GM12892 (cell line): ENCODE measurements at regions not wholly inside any gene's neighbourhood (a gene's known extent, or its start where the extent isn't known, plus 50 kb on each side); places are given as distances from the start of the nearest gene placed in this dataset.

Experiments used
- POLR2A ChIP-seq: IDR thresholded peaks from 2 replicates; pipeline ENCODE4 v1.6.1; 2011; ENCODE audit warnings: low read depth, low read length, control low read depth
- POLR2AphosphoS5 ChIP-seq: IDR thresholded peaks from 2 replicates; pipeline ENCODE4 v1.6.1; 2011; ENCODE audit warnings: low read depth, low read length, control low read depth
- TAF1 ChIP-seq: IDR thresholded peaks from 2 replicates; pipeline ENCODE4 v1.6.1; 2011; ENCODE audit warnings: low read depth, mild to moderate bottlenecking, control low read depth, low read length, borderline replicate concordance

DNA sequence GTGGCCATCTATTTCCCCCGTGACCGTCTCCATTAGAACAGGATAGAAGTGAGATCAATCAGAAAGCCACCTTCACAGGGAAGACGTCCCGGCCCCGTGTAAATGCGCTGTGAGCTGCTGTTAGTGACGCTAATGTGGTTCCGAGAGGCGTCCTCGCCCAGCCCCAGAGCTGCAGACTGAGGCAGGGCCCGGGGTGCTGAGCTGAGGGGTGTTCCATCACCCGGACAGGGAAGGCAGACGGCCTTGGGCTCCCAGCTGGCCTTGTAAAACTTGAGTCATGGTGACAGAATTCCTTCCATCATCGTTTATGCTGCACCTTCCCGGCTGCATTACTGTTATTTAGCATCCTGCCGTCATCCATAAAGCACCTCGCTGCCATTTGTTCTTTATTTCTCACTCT, 195.3 kb upstream of the CTBP2 start:
- no peak for TF ChIP-seq POLR2A
- TF ChIP-seq TAF1 = no peak
- no peak for TF ChIP-seq POLR2AphosphoS5
